Left lung (tissue), 4 donors: ENCODE measurements at regions not wholly inside any gene's neighbourhood (a gene's known extent, or its start where the extent isn't known, plus 50 kb on each side); places are given as distances from the start of the nearest gene placed in this dataset.

Source experiments
- ATAC-seq: fragments of 200-7000 bp; cut with Tn5 transposase; one replicate; pipeline ENCODE4 v1.9.1; 2020; ENCODE audit warnings: moderate library complexity
- DNase-seq, 4 donors: peaks; one replicate each; pipeline ENCODE4 v3.0.0-alpha.2; 2013 to 2020
- H3K27ac ChIP-seq, 2 donors: fragments of 200-600 bp; sonication (generic) in 1 of 2; one replicate each; pipeline versions ENCODE4 v1.5.0 to v1.8.0; 2020 to 2021
- H3K27me3 ChIP-seq, 2 donors: fragments of 200-600 bp; sonication (generic) in 1 of 2; one replicate each; pipeline versions ENCODE4 v1.5.0 to v1.8.0; 2020 to 2021
- H3K36me3 ChIP-seq, 2 donors: fragments of 200-600 bp; sonication (generic) in 1 of 2; one replicate each; pipeline versions ENCODE4 v1.5.0 to v1.8.0; 2020 to 2021
- H3K4me1 ChIP-seq, 2 donors: fragments of 200-600 bp; one replicate each; pipeline ENCODE4 v1.8.0; 2021
- H3K4me3 ChIP-seq, 2 donors: fragments of 200-600 bp; sonication (generic) in 1 of 2; one replicate each; pipeline versions ENCODE4 v1.5.0 to v1.8.0; 2020 to 2021; ENCODE audit warnings: mild to moderate bottlenecking in 1 of 2
- H3K9me3 ChIP-seq, 2 donors: fragments of 200-600 bp; sonication (generic) in 1 of 2; one replicate each; pipeline versions ENCODE4 v1.5.0 to v1.8.0; 2020 to 2021
- CTCF ChIP-seq, 2 donors: fragments of 200-600 bp; sonication (generic) in 1 of 2; IDR thresholded peaks; one replicate each; pipeline versions ENCODE4 v1.5.0 to v1.8.0; 2021; ENCODE audit warnings: antibody characterized with exemption in 2 of 2
- intact Hi-C, 2 donors: fragments of 100-400 bp; cut with DNase I; formaldehyde crosslinking; loops; one replicate each; pipeline versions ENCODE4 v1.11.2 to v1.14.2; 2022
- donor health status: DM: no; HTN: yes; CAD: no.
- donor health status: DM: no; HTN: no; CAD: no.

GRCh38 chrX:25287521-25287920, 271.8 kb upstream of the ARX start:
- DNase-seq, result no peak
- H3K4me1 ChIP-seq, result no peaks in the 10 kb centered on the region
- H3K4me3 ChIP-seq, result no peak overlapping the region
- intact Hi-C loops, result no loop called here
- no peaks in the 10 kb centered on the region for H3K36me3 ChIP-seq
- no peaks in the 10 kb centered on the region for H3K9me3 ChIP-seq
- no peak overlapping the region for H3K27ac ChIP-seq
- ATAC-seq, result no peak
- H3K27me3 ChIP-seq, result no peaks in the 10 kb centered on the region
- no peak for TF ChIP-seq CTCF (IDR thresholded peaks at IDR 0.05)

GRCh38 chrX:25285598-25285997, 269.8 kb upstream of the ARX start:
- H3K9me3 ChIP-seq, result no peaks in the 10 kb centered on the region

GRCh38 chrX:25279510-25279909, 263.7 kb upstream of the ARX start:
- intact Hi-C loops, result no loop called here
- no peak overlapping the region for H3K4me3 ChIP-seq
- DNase-seq (peak in 2 of 4 donors; percentile 2 to 4), ATAC-seq (no peak)
- no peak overlapping the region for H3K27ac ChIP-seq
- no peaks in the 10 kb centered on the region for H3K27me3 ChIP-seq
- H3K36me3 ChIP-seq, result no peaks in the 10 kb centered on the region
- no peak for TF ChIP-seq CTCF (IDR thresholded peaks at IDR 0.05)
- H3K4me1 ChIP-seq, result no peaks in the 10 kb centered on the region
- H3K9me3 ChIP-seq, result no peaks in the 10 kb centered on the region

More at GRCh38 chrX:25285598-25285997, 269.8 kb upstream of the ARX start:
- TF ChIP-seq CTCF (IDR thresholded peaks at IDR 0.05), result no peak
- ATAC-seq, result no peak
- DNase-seq, result no peak
- no peak overlapping the region for H3K4me3 ChIP-seq
- no peaks in the 10 kb centered on the region for H3K27me3 ChIP-seq
- no peak overlapping the region for H3K27ac ChIP-seq
- H3K4me1 ChIP-seq, result no peaks in the 10 kb centered on the region
- intact Hi-C loops, result no loop called here
- no peaks in the 10 kb centered on the region for H3K36me3 ChIP-seq

GRCh38 chrX:25278341-25278740, 262.6 kb upstream of the ARX start:
- Histone ChIP-seq H3K36me3 (no peaks in the 10 kb centered on the region), H3K27me3 (no peaks in the 10 kb centered on the region), H3K27ac (no peak overlapping the region), H3K4me3 (no peak overlapping the region), H3K4me1 (no peaks in the 10 kb centered on the region), H3K9me3 (no peaks in the 10 kb centered on the region)
- DNase-seq (no peak), ATAC-seq (no peak)
- intact Hi-C loops, result no loop called here
- no peak for TF ChIP-seq CTCF (IDR thresholded peaks at IDR 0.05)

GRCh38 chrX:25277574-25277973, 261.8 kb upstream of the ARX start:
- no peaks in the 10 kb centered on the region for H3K9me3 ChIP-seq
- ATAC-seq (no peak), DNase-seq (peak in 1 of 4 donors; percentile 3)
- intact Hi-C loops, result no loop called here
- H3K27ac ChIP-seq, result no peak overlapping the region
- no peaks in the 10 kb centered on the region for H3K27me3 ChIP-seq
- no peak overlapping the region for H3K4me3 ChIP-seq
- no peaks in the 10 kb centered on the region for H3K36me3 ChIP-seq
- H3K4me1 ChIP-seq, result no peaks in the 10 kb centered on the region
- no peak for TF ChIP-seq CTCF (IDR thresholded peaks at IDR 0.05)
